Neural cell (in vitro differentiated cells): ENCODE measurements at regions not wholly inside any gene's neighbourhood (a gene's known extent, or its start where the extent isn't known, plus 50 kb on each side); places are given as distances from the start of the nearest gene placed in this dataset.

Source experiments
- H2AFZ ChIP-seq: fragments of 200-600, 300-800 bp; sonication (generic), shearing (Covaris generic); 2 replicates; pipeline ENCODE4 v1.6.0; 2014; ENCODE audit warnings: low read depth, mild to moderate bottlenecking, antibody characterized with exemption, low read length, moderate library complexity
- H3F3A ChIP-seq: fragments of 200-600 bp; shearing (Covaris generic); 2 replicates; pipeline ENCODE4 v1.6.1; 2016; ENCODE audit warnings: mild to moderate bottlenecking, moderate library complexity, mixed read lengths, antibody characterized with exemption, low read length; ENCODE audit not compliant: insufficient read depth, poor library complexity, severe bottlenecking
- H3K27ac ChIP-seq: fragments of 200-600, 300-800 bp; sonication (generic), shearing (Covaris generic); 2 replicates; pipeline ENCODE4 v1.5.1; 2014; ENCODE audit warnings: mild to moderate bottlenecking, low read length, moderate library complexity
- H3K27me3 ChIP-seq: fragments of 300-800, 200-600 bp; sonication (generic), shearing (Covaris generic); 2 replicates; pipeline ENCODE4 v1.6.0; 2014; ENCODE audit warnings: mild to moderate bottlenecking, low read depth, low read length, moderate library complexity; ENCODE audit not compliant: insufficient read depth
- H3K36me3 ChIP-seq: fragments of 300-800, 200-600 bp; sonication (generic), shearing (Covaris generic); 2 replicates; pipeline ENCODE4 v1.5.1; 2014; ENCODE audit warnings: mild to moderate bottlenecking, antibody characterized with exemption, low read length, moderate library complexity; ENCODE audit not compliant: insufficient read depth
- H3K4me2 ChIP-seq: fragments of 300-800, 200-600 bp; sonication (generic), shearing (Covaris generic); 2 replicates; pipeline ENCODE4 v1.6.0; 2014; ENCODE audit warnings: mild to moderate bottlenecking, low read length
- H3K4me3 ChIP-seq: fragments of 300-800, 200-600 bp; sonication (generic), shearing (Covaris generic); 2 replicates; pipeline ENCODE4 v1.5.1; 2014; ENCODE audit warnings: mild to moderate bottlenecking, low read length, moderate library complexity
- H3K79me2 ChIP-seq: fragments of 200-600 bp; shearing (Covaris generic); replicated peaks from 2 replicates; pipeline ENCODE4 v1.6.0; 2014; ENCODE audit warnings: mild to moderate bottlenecking, low read length, moderate library complexity; ENCODE audit not compliant: insufficient read depth
- H3K9ac ChIP-seq: fragments of 300-800, 200-600 bp; sonication (generic), shearing (Covaris generic); 2 replicates; pipeline ENCODE4 v1.6.1; 2016; ENCODE audit warnings: mild to moderate bottlenecking, low read length, mixed read lengths
- H3K9me2 ChIP-seq: fragments of 200-600 bp; shearing (Covaris generic); 2 replicates; pipeline ENCODE4 v1.6.1; 2016; ENCODE audit warnings: mild to moderate bottlenecking, low read length, mixed read lengths; ENCODE audit not compliant: insufficient read depth
- H3K9me3 ChIP-seq: fragments of 200-600, 300-800 bp; sonication (generic), shearing (Covaris generic); 2 replicates; pipeline ENCODE4 v1.6.1; 2016; ENCODE audit warnings: mild to moderate bottlenecking, mixed run types, low read length, moderate library complexity, mixed read lengths
- H4K20me1 ChIP-seq: fragments of 200-600 bp; shearing (Covaris generic); 2 replicates; pipeline ENCODE4 v1.6.1; 2016; ENCODE audit warnings: mild to moderate bottlenecking, mixed run types; ENCODE audit not compliant: insufficient read depth
- EP300 ChIP-seq: fragments of 450-650 bp; conservative IDR thresholded peaks from 2 replicates; pipeline ENCODE4 v1.6.1; 2014; ENCODE audit warnings: antibody characterized with exemption, mild to moderate bottlenecking, moderate library complexity; ENCODE audit not compliant: poor library complexity, severe bottlenecking
- EZH2 ChIP-seq: fragments of 200-600, 300-800 bp; shearing (Covaris generic), sonication (generic); IDR thresholded peaks from 2 replicates; pipeline ENCODE4 v1.6.1; 2014; ENCODE audit warnings: antibody characterized with exemption, low read length, borderline replicate concordance, mild to moderate bottlenecking; ENCODE audit not compliant: insufficient read depth, poor library complexity, severe bottlenecking
- MXI1 ChIP-seq: fragments of 450-650 bp; conservative IDR thresholded peaks from 2 replicates; pipeline ENCODE4 v1.6.1; 2014; ENCODE audit warnings: antibody characterized with exemption, mild to moderate bottlenecking; ENCODE audit not compliant: poor library complexity, severe bottlenecking
- POLR2AphosphoS5 ChIP-seq: IDR thresholded peaks from 2 replicates; pipeline ENCODE4 v1.6.1; 2012
- RAD21 ChIP-seq: fragments of 450-650 bp; conservative IDR thresholded peaks from 2 replicates; pipeline ENCODE4 v1.6.1; 2014; ENCODE audit warnings: antibody characterized with exemption, mild to moderate bottlenecking, moderate library complexity
- SMC3 ChIP-seq: fragments of 450-650 bp; conservative IDR thresholded peaks from 2 replicates; pipeline ENCODE4 v1.6.1; 2014; ENCODE audit warnings: antibody characterized with exemption, mild to moderate bottlenecking, moderate library complexity; ENCODE audit not compliant: poor library complexity
- TAF1 ChIP-seq: IDR thresholded peaks from 2 replicates; pipeline ENCODE4 v1.6.1; 2012; ENCODE audit warnings: low read depth
- TF ChIP-seq, protein P1 (sequence below): IDR thresholded peaks from 2 replicates; pipeline ENCODE4 v1.6.1; 2012; ENCODE audit warnings: borderline replicate concordance
- TF ChIP-seq, protein P2 (sequence below): fragments of 450-650 bp; IDR thresholded peaks from 2 replicates; pipeline ENCODE4 v1.5.1; 2014; ENCODE audit warnings: antibody characterized with exemption, mild to moderate bottlenecking, moderate library complexity; ENCODE audit not compliant: poor library complexity, severe bottlenecking

DNA sequence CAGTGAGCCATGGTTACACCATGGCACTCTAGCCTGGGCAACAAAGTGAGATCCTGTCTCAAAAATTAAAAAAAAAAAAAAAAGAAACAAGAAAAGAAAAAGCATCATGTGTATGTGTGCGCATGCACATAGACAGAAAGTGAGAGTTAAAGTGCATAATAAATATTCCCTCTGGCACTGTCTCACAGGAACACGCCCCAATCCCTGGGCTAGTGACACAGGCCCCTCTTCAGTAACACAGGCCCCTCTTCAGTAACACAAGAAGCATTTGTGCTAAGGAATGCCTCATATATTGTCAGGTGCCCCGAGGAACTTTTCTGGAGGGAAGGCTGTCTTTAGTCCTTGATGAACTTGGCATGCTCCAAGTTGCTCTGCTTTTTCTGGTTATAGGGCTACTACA lies 57.5 kb downstream of the RPL27A start:
- no peaks in the 10 kb centered on the region for H3F3A ChIP-seq
- H3K9me3 ChIP-seq = no peaks in the 10 kb centered on the region
- H3K79me2 ChIP-seq = no peaks in the 10 kb centered on the region
- H4K20me1 ChIP-seq = no peaks in the 10 kb centered on the region
- no peaks in the 10 kb centered on the region for H3K9me2 ChIP-seq
- H3K36me3 ChIP-seq = no peaks in the 10 kb centered on the region
- H3K4me3 ChIP-seq = no peak overlapping the region
- TF ChIP-seq EZH2 (no peak), POLR2AphosphoS5 (no peak), TAF1 (no peak), SMC3 (no peak), RAD21 (no peak), MXI1 (no peak), EP300 (no peak)
- TF ChIP-seq, protein P1, sequence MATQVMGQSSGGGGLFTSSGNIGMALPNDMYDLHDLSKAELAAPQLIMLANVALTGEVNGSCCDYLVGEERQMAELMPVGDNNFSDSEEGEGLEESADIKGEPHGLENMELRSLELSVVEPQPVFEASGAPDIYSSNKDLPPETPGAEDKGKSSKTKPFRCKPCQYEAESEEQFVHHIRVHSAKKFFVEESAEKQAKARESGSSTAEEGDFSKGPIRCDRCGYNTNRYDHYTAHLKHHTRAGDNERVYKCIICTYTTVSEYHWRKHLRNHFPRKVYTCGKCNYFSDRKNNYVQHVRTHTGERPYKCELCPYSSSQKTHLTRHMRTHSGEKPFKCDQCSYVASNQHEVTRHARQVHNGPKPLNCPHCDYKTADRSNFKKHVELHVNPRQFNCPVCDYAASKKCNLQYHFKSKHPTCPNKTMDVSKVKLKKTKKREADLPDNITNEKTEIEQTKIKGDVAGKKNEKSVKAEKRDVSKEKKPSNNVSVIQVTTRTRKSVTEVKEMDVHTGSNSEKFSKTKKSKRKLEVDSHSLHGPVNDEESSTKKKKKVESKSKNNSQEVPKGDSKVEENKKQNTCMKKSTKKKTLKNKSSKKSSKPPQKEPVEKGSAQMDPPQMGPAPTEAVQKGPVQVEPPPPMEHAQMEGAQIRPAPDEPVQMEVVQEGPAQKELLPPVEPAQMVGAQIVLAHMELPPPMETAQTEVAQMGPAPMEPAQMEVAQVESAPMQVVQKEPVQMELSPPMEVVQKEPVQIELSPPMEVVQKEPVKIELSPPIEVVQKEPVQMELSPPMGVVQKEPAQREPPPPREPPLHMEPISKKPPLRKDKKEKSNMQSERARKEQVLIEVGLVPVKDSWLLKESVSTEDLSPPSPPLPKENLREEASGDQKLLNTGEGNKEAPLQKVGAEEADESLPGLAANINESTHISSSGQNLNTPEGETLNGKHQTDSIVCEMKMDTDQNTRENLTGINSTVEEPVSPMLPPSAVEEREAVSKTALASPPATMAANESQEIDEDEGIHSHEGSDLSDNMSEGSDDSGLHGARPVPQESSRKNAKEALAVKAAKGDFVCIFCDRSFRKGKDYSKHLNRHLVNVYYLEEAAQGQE = no peak
- TF ChIP-seq, protein P2, sequence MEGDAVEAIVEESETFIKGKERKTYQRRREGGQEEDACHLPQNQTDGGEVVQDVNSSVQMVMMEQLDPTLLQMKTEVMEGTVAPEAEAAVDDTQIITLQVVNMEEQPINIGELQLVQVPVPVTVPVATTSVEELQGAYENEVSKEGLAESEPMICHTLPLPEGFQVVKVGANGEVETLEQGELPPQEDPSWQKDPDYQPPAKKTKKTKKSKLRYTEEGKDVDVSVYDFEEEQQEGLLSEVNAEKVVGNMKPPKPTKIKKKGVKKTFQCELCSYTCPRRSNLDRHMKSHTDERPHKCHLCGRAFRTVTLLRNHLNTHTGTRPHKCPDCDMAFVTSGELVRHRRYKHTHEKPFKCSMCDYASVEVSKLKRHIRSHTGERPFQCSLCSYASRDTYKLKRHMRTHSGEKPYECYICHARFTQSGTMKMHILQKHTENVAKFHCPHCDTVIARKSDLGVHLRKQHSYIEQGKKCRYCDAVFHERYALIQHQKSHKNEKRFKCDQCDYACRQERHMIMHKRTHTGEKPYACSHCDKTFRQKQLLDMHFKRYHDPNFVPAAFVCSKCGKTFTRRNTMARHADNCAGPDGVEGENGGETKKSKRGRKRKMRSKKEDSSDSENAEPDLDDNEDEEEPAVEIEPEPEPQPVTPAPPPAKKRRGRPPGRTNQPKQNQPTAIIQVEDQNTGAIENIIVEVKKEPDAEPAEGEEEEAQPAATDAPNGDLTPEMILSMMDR = no peak
- H3K9ac ChIP-seq = no peak overlapping the region
- no peaks in the 10 kb centered on the region for H3K27me3 ChIP-seq
- H2AFZ ChIP-seq = no peak overlapping the region
- no peak overlapping the region for H3K27ac ChIP-seq
- no peak overlapping the region for H3K4me2 ChIP-seq

DNA sequence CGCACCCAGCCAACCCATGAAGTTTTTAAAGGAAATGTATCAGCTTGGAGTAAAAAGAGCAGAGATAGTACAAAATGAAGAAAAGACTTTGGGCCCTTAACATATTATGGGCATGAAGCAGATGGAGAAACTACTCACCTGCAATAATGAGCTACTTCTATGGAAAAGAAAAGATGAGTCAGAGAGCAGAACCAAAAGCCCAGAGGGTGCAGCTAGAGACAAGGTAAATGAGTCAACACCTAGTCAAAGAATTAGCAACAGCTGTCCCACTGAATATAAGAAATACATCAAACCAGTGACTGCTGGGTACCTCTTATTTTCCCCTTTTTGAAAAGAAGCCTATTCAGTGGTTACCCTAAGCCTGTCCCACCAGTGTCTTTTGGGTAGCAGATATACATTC lies 61.8 kb downstream of the RPL27A start:
- Histone ChIP-seq H3K27ac (no peak overlapping the region), H3K9me3 (no peaks in the 10 kb centered on the region), H3K9me2 (no peaks in the 10 kb centered on the region), H3K4me3 (no peak overlapping the region), H3K27me3 (no peaks in the 10 kb centered on the region), H3K4me2 (no peak overlapping the region), H2AFZ (no peak overlapping the region), H3K9ac (no peak overlapping the region), H3F3A (no peaks in the 10 kb centered on the region), H3K79me2 (no peaks in the 10 kb centered on the region), H3K36me3 (no peaks in the 10 kb centered on the region), H4K20me1 (no peaks in the 10 kb centered on the region)
- TF ChIP-seq, protein P1 = no peak
- TF ChIP-seq, protein P2 = no peak
- TF ChIP-seq POLR2AphosphoS5 = no peak
- TF ChIP-seq TAF1 = no peak
- no peak for TF ChIP-seq EP300
- no peak for TF ChIP-seq MXI1
- no peak for TF ChIP-seq SMC3
- TF ChIP-seq RAD21 = no peak
- no peak for TF ChIP-seq EZH2
